MM.1S (cell line): ENCODE measurements at regions not wholly inside any gene's neighbourhood (a gene's known extent, or its start where the extent isn't known, plus 50 kb on each side); places are given as distances from the start of the nearest gene placed in this dataset.

Source experiments
- DNase-seq: peaks from one replicate; pipeline ENCODE4 v3.0.0-alpha.2; 2015
- H2AFZ ChIP-seq: fragments of 300-600 bp; sonication (generic); 2 replicates; pipeline ENCODE4 v1.6.0; 2016; ENCODE audit warnings: antibody characterized with exemption, low read length
- H3F3A ChIP-seq: fragments of 300-600 bp; sonication (generic); 2 replicates; pipeline ENCODE4 v1.6.1; 2016; ENCODE audit warnings: mild to moderate bottlenecking, antibody characterized with exemption, low read length, moderate library complexity, mixed read lengths; ENCODE audit not compliant: insufficient read depth
- H3K27ac ChIP-seq: fragments of 300-600 bp; sonication (generic); 2 replicates; pipeline ENCODE4 v1.5.1; 2016; ENCODE audit warnings: mild to moderate bottlenecking, low read length
- H3K27me3 ChIP-seq: fragments of 300-600 bp; sonication (generic); replicated peaks from 2 replicates; pipeline ENCODE4 v1.6.0; 2016; ENCODE audit warnings: low read length; ENCODE audit not compliant: insufficient read depth
- H3K36me3 ChIP-seq: fragments of 300-600 bp; sonication (generic); replicated peaks from 2 replicates; pipeline ENCODE4 v1.6.1; 2016; ENCODE audit warnings: mild to moderate bottlenecking, low read length, mixed read lengths; ENCODE audit not compliant: insufficient read depth
- H3K4me1 ChIP-seq: fragments of 300-600 bp; sonication (generic); 2 replicates; pipeline ENCODE4 v1.6.1; 2016; ENCODE audit warnings: low read length, mixed read lengths
- H3K4me2 ChIP-seq: fragments of 300-600 bp; sonication (generic); 2 replicates; pipeline ENCODE4 v1.6.0; 2016; ENCODE audit warnings: low read depth, low read length
- H3K4me3 ChIP-seq: fragments of 300-600 bp; sonication (generic); 2 replicates; pipeline ENCODE4 v1.5.1; 2016; ENCODE audit warnings: low read length, mixed read lengths
- H3K79me2 ChIP-seq: fragments of 300-600 bp; sonication (generic); 2 replicates; pipeline ENCODE4 v1.6.1; 2016; ENCODE audit warnings: mixed run types, low read length, mixed read lengths
- H3K9ac ChIP-seq: fragments of 300-600 bp; sonication (generic); 2 replicates; pipeline ENCODE4 v1.6.1; 2016; ENCODE audit warnings: low read length, mixed read lengths
- H3K9me2 ChIP-seq: fragments of 300-600 bp; sonication (generic); replicated peaks from 2 replicates; pipeline ENCODE4 v1.6.1; 2016; ENCODE audit warnings: mild to moderate bottlenecking, low read length, mixed read lengths; ENCODE audit not compliant: insufficient read depth
- H3K9me3 ChIP-seq: fragments of 300-600 bp; sonication (generic); replicated peaks from 2 replicates; pipeline ENCODE4 v1.6.1; 2016; ENCODE audit warnings: mild to moderate bottlenecking, low read length, mixed read lengths; ENCODE audit not compliant: insufficient read depth
- H4K20me1 ChIP-seq: fragments of 300-600 bp; sonication (generic); 2 replicates; pipeline ENCODE4 v1.6.1; 2016; ENCODE audit warnings: mild to moderate bottlenecking, low read length, moderate library complexity, mixed read lengths; ENCODE audit not compliant: insufficient read depth
- EZH2 ChIP-seq: fragments of 300-600 bp; sonication (generic); optimal IDR thresholded peaks from 2 replicates; pipeline ENCODE3; 2017; ENCODE audit warnings: low read depth, mild to moderate bottlenecking, antibody characterized with exemption, low read length, mixed read lengths
- EZH2phosphoT487 ChIP-seq: fragments of 300-600 bp; sonication (generic); IDR thresholded peaks from 2 replicates; pipeline ENCODE4 v1.6.1; 2018; ENCODE audit warnings: antibody characterized with exemption, low read length
- TF ChIP-seq, protein P1 (sequence below): fragments of 300-600 bp; sonication (generic); IDR thresholded peaks from 2 replicates; pipeline ENCODE4 v1.5.1; 2016; ENCODE audit warnings: antibody characterized with exemption, low read length, mixed read lengths

DNA sequence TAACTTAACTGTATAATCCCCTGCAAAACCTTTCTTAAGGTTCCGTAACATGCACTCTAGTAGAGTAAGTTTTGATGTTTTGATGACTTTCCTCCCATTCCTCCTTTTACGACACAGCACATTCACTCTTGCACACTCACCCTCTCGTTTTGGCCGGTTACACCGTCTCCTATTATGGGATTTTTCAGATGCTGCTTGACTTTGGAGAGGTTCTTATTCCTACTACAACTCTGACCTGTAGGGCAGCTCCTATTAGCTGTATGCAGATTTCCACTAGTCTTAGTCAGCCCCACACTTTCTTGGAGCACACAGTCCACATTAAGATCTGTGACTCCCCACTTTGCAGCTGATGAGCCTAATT, 223.7 kb upstream of the SYNCRIP start:
- Histone ChIP-seq H3K79me2 (no peaks in the 10 kb centered on the region), H3K9ac (no peak overlapping the region), H3K4me3 (0 out of 2 replicates have a peak overlapping the region, but pooled peaks have one; percentile 49), H3K36me3 (no peaks in the 10 kb centered on the region), H3K27ac (no peak overlapping the region), H3K4me1 (no peaks in the 10 kb centered on the region), H3K4me2 (peak overlapping the region; percentile 41; the same call in 1 of the 2 replicates), H2AFZ (no peak overlapping the region), H3K9me3 (no peaks in the 10 kb centered on the region), H4K20me1 (no peaks in the 10 kb centered on the region), H3K27me3 (no peaks in the 10 kb centered on the region), H3K9me2 (no peaks in the 10 kb centered on the region), H3F3A (no peaks in the 10 kb centered on the region)
- TF ChIP-seq EZH2phosphoT487 (no peak), EZH2 (no peak)
- TF ChIP-seq, protein P1, sequence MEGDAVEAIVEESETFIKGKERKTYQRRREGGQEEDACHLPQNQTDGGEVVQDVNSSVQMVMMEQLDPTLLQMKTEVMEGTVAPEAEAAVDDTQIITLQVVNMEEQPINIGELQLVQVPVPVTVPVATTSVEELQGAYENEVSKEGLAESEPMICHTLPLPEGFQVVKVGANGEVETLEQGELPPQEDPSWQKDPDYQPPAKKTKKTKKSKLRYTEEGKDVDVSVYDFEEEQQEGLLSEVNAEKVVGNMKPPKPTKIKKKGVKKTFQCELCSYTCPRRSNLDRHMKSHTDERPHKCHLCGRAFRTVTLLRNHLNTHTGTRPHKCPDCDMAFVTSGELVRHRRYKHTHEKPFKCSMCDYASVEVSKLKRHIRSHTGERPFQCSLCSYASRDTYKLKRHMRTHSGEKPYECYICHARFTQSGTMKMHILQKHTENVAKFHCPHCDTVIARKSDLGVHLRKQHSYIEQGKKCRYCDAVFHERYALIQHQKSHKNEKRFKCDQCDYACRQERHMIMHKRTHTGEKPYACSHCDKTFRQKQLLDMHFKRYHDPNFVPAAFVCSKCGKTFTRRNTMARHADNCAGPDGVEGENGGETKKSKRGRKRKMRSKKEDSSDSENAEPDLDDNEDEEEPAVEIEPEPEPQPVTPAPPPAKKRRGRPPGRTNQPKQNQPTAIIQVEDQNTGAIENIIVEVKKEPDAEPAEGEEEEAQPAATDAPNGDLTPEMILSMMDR: no peak
- DNase-seq: no peak

DNA sequence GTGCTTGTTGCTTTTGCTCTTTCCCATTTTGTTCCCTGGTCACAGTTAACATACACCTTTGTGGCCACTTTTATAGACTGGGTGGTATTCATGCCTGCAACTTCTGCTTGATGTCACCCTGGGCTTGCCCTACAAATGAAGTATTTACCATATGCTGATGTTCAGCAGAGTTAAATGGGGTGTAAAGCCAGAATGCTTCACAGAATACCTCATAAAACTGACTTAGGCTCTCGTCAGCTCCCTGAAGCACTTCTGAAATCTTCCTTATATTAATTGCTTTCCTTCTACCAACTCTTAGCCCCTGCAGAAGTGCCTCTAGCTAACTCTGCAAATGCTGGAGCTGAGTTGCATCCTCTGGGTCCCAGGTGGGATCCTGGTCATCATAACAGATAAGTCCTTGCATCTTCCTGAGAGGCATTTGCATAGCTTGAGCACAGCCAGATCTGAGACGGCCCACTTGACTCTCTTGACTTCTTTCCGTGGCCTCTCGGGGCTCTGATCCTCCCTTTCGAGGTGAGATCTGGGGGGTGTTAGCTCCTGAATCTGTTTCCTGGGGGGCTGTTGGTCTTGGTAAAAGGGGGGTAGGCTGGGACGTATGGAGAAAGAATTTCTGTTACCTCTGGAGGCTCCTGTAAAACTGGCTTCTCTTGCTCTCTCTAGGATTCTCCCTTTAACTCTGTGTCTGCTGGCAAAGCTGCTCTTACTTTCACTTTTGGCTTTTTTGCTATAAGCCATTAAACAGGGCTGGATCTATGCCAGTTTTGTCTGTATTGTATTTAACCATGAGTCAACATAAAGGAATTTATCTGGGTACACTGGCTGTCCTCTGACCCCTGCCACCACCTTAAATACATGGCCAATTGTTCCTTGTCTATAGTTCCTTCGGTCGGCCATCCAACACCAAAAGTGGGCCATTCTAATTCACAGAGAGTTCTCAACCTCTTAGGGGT, 223.0 kb upstream of the SYNCRIP start:
- Histone ChIP-seq H3F3A (no peaks in the 10 kb centered on the region), H3K4me1 (no peaks in the 10 kb centered on the region), H3K27me3 (no peaks in the 10 kb centered on the region), H3K79me2 (no peaks in the 10 kb centered on the region), H3K4me2 (peak overlapping the region; percentile 41; the same call in 1 of the 2 replicates), H3K9me2 (no peaks in the 10 kb centered on the region), H4K20me1 (no peaks in the 10 kb centered on the region), H3K4me3 (peak overlapping the region; percentile 49), H3K9me3 (no peaks in the 10 kb centered on the region), H3K9ac (no peak overlapping the region), H2AFZ (peak overlapping the region; percentile 71; the same call in 1 of the 2 replicates), H3K27ac (no peak overlapping the region), H3K36me3 (no peaks in the 10 kb centered on the region)
- peak; percentile 31 for DNase-seq
- TF ChIP-seq EZH2 (no peak), EZH2phosphoT487 (no peak)
- TF ChIP-seq, protein P1: no peak

DNA sequence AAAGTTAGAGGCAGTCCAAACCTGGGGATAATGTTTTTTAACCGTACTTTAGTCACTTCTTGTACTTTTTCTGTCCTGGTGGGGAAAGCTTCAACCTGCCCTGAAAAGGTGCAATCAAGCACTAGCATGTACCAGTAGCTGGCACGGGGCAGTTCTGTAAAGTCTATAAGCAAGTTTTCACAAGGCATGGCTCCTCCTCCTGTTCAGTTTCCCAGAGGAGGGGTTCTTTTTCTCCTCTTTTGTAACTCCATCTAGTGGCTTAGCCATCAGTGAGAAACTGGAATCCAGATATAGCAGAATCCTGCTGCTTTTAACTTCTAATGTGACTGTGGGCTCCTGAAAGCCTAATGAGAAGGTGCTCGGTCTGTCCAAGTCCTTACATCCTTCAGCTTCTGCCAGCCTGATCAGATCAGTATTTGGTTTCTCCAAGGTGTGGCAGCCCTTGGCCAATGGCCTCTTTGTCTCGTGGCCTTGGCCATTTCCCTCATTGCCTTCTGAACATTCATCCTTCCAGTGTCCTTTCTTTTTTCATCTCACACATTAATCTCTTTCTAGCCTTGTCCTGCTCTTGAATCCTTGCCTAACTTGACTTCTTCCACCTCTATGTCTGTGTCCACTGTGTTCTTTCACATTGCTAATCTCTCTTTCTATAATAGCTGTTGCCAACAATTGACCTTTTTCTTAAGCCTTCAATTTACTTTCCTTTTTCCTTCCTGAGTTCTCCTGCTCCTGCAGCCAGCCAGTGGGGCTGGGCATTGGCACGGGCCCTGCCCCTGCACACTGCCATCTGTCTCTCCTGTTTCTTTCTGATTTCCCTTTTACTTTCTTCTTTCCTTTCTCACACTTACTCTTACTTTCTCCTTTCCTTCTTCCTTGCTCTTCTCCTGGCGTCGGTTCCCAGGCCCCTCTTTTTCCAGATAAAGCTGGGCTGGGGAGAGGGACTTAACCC, 222.0 kb upstream of the SYNCRIP start:
- Histone ChIP-seq H3K4me3 (no peak overlapping the region), H3K36me3 (no peaks in the 10 kb centered on the region), H3K27me3 (no peaks in the 10 kb centered on the region), H3K9me3 (no peaks in the 10 kb centered on the region), H3F3A (no peaks in the 10 kb centered on the region), H3K9me2 (no peaks in the 10 kb centered on the region), H3K27ac (no peak overlapping the region), H4K20me1 (no peaks in the 10 kb centered on the region), H3K9ac (no peak overlapping the region), H2AFZ (no peak overlapping the region), H3K4me1 (no peaks in the 10 kb centered on the region), H3K4me2 (no peak overlapping the region), H3K79me2 (no peaks in the 10 kb centered on the region)
- DNase-seq: no peak
- TF ChIP-seq EZH2phosphoT487: no peak
